Tibial nerve (tissue), 3 donors: ENCODE measurements at regions not wholly inside any gene's neighbourhood (a gene's known extent, or its start where the extent isn't known, plus 50 kb on each side); places are given as distances from the start of the nearest gene placed in this dataset.
"Not testable (repeated sequence)": the region's sequence is repeated elsewhere in the genome, so short reads cannot be mapped to it uniquely, and the experiment has no call there.

Experiments
- POLR2A ChIP-seq, 2 donors: fragments of 450-650 bp; IDR thresholded peaks; one replicate each; pipeline ENCODE4 v1.6.1; 2017; ENCODE audit warnings: antibody characterized with exemption in 2 of 2, mild to moderate bottlenecking in 2 of 2, moderate library complexity in 2 of 2
- TF ChIP-seq, protein P1 (sequence below), 5 experiments: fragments of 200-600 bp in 3 of 5; fragments of 450-650 bp in 2 of 5; sonication (generic) in 3 of 5; IDR thresholded peaks; one replicate each; pipeline ENCODE4 v1.5.1; 2016 to 2019; ENCODE audit warnings: antibody characterized with exemption in 5 of 5, mild to moderate bottlenecking in 3 of 5, moderate library complexity in 2 of 5

DNA sequence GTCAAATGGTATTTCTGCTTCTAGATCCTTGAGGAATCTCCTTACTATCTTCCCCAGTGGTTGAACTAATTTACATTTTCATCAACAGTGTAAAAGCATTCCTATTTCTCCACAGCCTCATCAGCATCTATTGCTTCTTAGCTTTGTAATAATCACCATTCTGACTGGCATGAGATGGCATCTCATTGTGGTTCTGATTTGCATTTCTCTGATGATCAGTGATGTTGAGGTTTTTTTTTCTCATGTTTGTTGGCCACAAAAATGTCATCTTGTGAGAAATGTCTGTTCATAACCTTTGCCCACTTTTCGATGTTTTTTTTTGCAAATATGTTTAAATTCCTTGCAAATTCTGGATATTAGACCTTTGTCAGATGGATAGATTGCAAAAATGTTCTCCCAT is 797.3 kb downstream of the KCNA4 start:
- not testable (repeated sequence) for TF ChIP-seq POLR2A (IDR thresholded peaks at IDR 0.05)
- TF ChIP-seq, protein P1, sequence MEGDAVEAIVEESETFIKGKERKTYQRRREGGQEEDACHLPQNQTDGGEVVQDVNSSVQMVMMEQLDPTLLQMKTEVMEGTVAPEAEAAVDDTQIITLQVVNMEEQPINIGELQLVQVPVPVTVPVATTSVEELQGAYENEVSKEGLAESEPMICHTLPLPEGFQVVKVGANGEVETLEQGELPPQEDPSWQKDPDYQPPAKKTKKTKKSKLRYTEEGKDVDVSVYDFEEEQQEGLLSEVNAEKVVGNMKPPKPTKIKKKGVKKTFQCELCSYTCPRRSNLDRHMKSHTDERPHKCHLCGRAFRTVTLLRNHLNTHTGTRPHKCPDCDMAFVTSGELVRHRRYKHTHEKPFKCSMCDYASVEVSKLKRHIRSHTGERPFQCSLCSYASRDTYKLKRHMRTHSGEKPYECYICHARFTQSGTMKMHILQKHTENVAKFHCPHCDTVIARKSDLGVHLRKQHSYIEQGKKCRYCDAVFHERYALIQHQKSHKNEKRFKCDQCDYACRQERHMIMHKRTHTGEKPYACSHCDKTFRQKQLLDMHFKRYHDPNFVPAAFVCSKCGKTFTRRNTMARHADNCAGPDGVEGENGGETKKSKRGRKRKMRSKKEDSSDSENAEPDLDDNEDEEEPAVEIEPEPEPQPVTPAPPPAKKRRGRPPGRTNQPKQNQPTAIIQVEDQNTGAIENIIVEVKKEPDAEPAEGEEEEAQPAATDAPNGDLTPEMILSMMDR (IDR thresholded peaks at IDR 0.05) = not testable (repeated sequence)
